Stimulated activated memory B cell treated with anti-CD40 and anti-IgM and Interleukin-4, amounts not matched to agents 10 μg/mL and 1 μg/mL and 100 μg/mL, for 72 hours (primary cell): ENCODE measurements at regions not wholly inside any gene's neighbourhood (a gene's known extent, or its start where the extent isn't known, plus 50 kb on each side); places are given as distances from the start of the nearest gene placed in this dataset.

ENCODE experiments used
- ATAC-seq: fragments of 150-1000 bp; cut with Tn5 transposase; 2 replicates; pipeline ENCODE4 v1.10.0; 2021
- H3K27ac Mint-ChIP-seq: one replicate; pipeline ENCODE4 v1.8.0; 2022; ENCODE audit warnings: mild to moderate bottlenecking, mixed read lengths
- H3K27me3 Mint-ChIP-seq: one replicate; pipeline ENCODE4 v1.8.0; 2022; ENCODE audit warnings: mixed read lengths
- H3K36me3 Mint-ChIP-seq: one replicate; pipeline ENCODE4 v1.8.0; 2022; ENCODE audit warnings: mixed read lengths
- H3K4me1 Mint-ChIP-seq: one replicate; pipeline ENCODE4 v1.8.0; 2022; ENCODE audit warnings: mixed read lengths
- H3K4me3 Mint-ChIP-seq: one replicate; pipeline ENCODE4 v1.8.0; 2022; ENCODE audit warnings: mild to moderate bottlenecking, moderate library complexity, mixed read lengths
- H3K9me3 Mint-ChIP-seq: one replicate; pipeline ENCODE4 v1.8.0; 2022; ENCODE audit warnings: mixed read lengths

GRCh38 chr12:118682656-118683055 is 298.7 kb upstream of the SRRM4 start:
- H3K27ac Mint-ChIP-seq: no peak overlapping the region
- H3K27me3 Mint-ChIP-seq: peaks cover 11% of the 10 kb centered on the region
- ATAC-seq: peak; percentile 55
- H3K4me1 Mint-ChIP-seq: peaks cover 10% of the 10 kb centered on the region
- no peak overlapping the region for H3K4me3 Mint-ChIP-seq
- no peaks in the 10 kb centered on the region for H3K36me3 Mint-ChIP-seq
- H3K9me3 Mint-ChIP-seq: peaks cover 7% of the 10 kb centered on the region

DNA sequence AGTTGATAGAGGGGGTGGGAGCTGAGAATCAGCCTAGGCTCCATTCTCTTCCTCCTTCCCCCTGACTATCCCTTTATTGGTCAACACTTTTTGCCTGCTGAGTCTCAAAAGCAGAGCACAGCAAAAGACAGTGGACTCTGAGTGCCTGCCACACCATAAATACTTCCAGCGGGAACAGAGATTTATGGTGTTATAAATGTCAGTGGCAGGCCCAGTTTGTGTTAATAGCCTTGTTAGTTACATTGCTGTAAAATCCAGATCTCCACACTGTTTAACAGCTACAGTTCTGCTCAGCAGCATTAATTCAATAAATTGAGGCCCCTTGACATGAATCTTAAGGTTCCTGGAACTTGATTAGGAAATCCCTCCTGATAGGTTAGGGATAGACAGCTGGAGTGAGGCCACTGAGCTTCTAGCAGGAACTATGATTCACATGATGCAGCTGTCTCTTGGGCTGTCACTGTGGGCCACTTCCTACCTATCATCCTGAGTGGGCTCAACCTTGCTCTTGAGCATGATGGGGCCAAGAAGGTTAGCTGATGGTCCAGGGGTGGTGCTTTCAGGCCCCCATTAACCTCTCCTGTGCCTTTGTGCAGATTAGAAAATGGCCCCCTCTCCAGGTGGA is 295.2 kb upstream of the SRRM4 start:
- no peak for ATAC-seq
- no peak overlapping the region for H3K27ac Mint-ChIP-seq
- peaks cover 10% of the 10 kb centered on the region for H3K4me1 Mint-ChIP-seq
- H3K9me3 Mint-ChIP-seq: peaks cover 7% of the 10 kb centered on the region
- H3K36me3 Mint-ChIP-seq: no peaks in the 10 kb centered on the region
- H3K4me3 Mint-ChIP-seq: no peak overlapping the region
- H3K27me3 Mint-ChIP-seq: no peaks in the 10 kb centered on the region

GRCh38 chr12:118689793-118690192 is 291.5 kb upstream of the SRRM4 start:
- H3K4me3 Mint-ChIP-seq: no peak overlapping the region

DNA sequence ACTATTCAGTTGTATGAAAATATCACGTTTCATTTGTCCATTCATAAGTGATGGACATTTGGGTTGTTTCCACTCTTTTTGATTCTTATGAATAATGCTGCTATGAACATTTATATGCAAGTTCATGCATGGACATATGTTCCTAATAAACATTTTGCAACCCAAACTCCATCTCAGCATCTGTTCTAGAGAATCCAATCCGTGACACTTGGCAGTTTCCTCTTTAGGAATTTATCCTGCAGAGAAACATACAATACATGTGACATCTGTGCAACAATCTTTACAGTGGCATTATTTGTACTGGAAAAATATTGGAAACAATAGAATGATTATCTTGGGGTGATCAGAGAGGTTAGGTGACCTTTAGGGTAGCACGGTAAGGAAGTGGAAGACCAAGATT is 290.8 kb upstream of the SRRM4 start:
- no peak overlapping the region for H3K4me3 Mint-ChIP-seq
- H3K27me3 Mint-ChIP-seq: no peaks in the 10 kb centered on the region
- H3K36me3 Mint-ChIP-seq: no peaks in the 10 kb centered on the region
- no peak for ATAC-seq
- no peak overlapping the region for H3K27ac Mint-ChIP-seq
- peaks cover 5% of the 10 kb centered on the region for H3K9me3 Mint-ChIP-seq
- H3K4me1 Mint-ChIP-seq: no peaks in the 10 kb centered on the region

More at GRCh38 chr12:118689793-118690192, 291.5 kb upstream of the SRRM4 start:
- Mint-ChIP-seq H3K9me3 (peaks cover 6% of the 10 kb centered on the region), H3K36me3 (no peaks in the 10 kb centered on the region), H3K4me1 (no peaks in the 10 kb centered on the region), H3K27me3 (no peaks in the 10 kb centered on the region), H3K27ac (no peak overlapping the region)
- ATAC-seq: no peak

GRCh38 chr12:118694128-118694775 is 287.1 kb upstream of the SRRM4 start:
- Mint-ChIP-seq H3K27me3 (no peaks in the 10 kb centered on the region), H3K27ac (no peak overlapping the region), H3K36me3 (no peaks in the 10 kb centered on the region), H3K9me3 (peaks cover 8% of the 10 kb centered on the region), H3K4me1 (no peaks in the 10 kb centered on the region), H3K4me3 (no peak overlapping the region)
- no peak for ATAC-seq

DNA sequence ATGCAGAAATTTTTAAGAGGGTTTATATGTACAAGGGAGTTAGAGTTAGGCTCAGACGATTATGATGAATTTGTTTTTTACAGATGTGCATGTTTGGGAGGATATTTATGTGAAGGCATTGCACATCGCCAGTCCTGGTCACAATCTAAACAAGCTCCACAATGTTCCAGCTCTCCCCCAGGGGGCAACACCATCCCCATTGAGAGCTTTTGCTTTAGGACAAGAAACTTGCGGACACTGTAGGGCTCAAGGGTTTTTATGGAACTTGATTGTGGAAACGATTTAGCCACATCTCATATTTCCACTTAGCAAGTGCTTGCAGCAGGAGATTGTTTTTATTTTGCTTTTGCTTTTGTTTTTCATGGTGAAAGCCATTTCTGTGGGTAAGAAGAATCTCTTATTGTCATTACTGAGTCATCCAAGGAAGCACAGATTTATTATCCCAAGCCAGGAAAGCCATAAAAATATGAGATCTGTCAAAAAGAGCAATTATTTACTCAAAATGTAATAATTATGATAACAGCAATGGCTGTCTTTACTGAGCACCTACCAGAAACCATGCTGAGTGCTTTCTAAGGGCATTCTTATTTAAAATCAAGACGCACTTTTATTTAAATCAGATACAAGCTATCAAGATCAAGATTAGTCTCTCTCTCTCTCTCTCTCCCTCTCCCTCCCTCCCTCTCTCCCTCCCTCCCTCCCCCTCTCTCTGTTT is 276.7 kb upstream of the SRRM4 start:
- H3K9me3 Mint-ChIP-seq: peaks cover 17% of the 10 kb centered on the region

DNA sequence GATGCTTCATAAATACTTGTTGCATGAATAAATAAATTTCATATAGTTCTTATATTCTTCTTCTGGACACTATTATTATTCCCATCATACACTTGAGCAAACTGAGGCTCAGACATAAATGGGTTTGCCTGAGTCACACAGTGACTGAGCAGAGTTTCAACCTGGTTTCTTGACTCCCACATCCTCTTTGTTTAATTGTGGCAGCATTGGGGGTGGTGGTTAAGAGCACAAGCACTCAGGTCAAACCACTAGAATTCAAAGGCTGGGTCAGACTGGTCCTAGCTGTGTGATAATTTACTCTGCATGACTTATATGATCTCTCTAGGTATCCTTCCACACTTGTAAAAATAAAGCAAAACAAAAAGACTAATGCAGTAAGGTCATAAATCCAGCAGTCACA is 274.9 kb upstream of the SRRM4 start:
- peaks cover 17% of the 10 kb centered on the region for H3K9me3 Mint-ChIP-seq
- H3K27me3 Mint-ChIP-seq: no peaks in the 10 kb centered on the region
- ATAC-seq: no peak
- no peak overlapping the region for H3K27ac Mint-ChIP-seq
- no peaks in the 10 kb centered on the region for H3K36me3 Mint-ChIP-seq
- no peak overlapping the region for H3K4me3 Mint-ChIP-seq
- no peaks in the 10 kb centered on the region for H3K4me1 Mint-ChIP-seq

More for the DNA sequence above, 276.7 kb upstream of the SRRM4 start:
- H3K4me1 Mint-ChIP-seq: no peaks in the 10 kb centered on the region
- no peak for ATAC-seq
- no peaks in the 10 kb centered on the region for H3K36me3 Mint-ChIP-seq
- H3K4me3 Mint-ChIP-seq: no peak overlapping the region
- H3K27me3 Mint-ChIP-seq: no peaks in the 10 kb centered on the region
- no peak overlapping the region for H3K27ac Mint-ChIP-seq

DNA sequence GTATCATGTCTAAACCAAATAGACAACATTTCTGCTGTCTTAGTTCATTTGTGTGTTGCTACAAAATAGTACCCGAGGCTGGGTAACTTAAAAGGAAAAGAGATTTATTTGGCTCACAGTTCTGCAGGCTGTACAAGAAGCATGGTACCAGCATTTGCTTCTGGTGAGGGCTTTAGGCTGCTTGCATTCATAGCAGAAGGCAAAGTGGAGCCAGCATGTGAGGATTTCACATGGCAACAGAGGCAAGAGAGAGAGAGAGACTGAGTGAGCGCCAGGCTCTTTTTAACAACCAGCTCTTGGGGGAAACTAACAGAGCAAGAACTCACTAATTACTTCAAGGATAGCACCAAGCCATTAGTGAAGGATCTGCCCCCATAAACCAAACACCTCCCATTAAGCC is 271.4 kb upstream of the SRRM4 start:
- Mint-ChIP-seq H3K4me1 (no peaks in the 10 kb centered on the region), H3K4me3 (no peak overlapping the region), H3K27me3 (no peaks in the 10 kb centered on the region)

GRCh38 chr12:118711185-118711584 is 270.2 kb upstream of the SRRM4 start:
- no peaks in the 10 kb centered on the region for H3K27me3 Mint-ChIP-seq

More for the DNA sequence above, 271.4 kb upstream of the SRRM4 start:
- Mint-ChIP-seq H3K9me3 (peaks cover 17% of the 10 kb centered on the region), H3K27ac (no peak overlapping the region), H3K36me3 (no peaks in the 10 kb centered on the region)
- no peak for ATAC-seq

GRCh38 chr12:118714051-118714460 is 267.3 kb upstream of the SRRM4 start:
- Mint-ChIP-seq H3K4me1 (no peaks in the 10 kb centered on the region), H3K27ac (no peak overlapping the region), H3K4me3 (no peak overlapping the region), H3K36me3 (no peaks in the 10 kb centered on the region), H3K9me3 (peaks cover 4% of the 10 kb centered on the region), H3K27me3 (no peaks in the 10 kb centered on the region)
- no peak for ATAC-seq

More at GRCh38 chr12:118711185-118711584, 270.2 kb upstream of the SRRM4 start:
- Mint-ChIP-seq H3K4me3 (no peak overlapping the region), H3K36me3 (no peaks in the 10 kb centered on the region), H3K9me3 (peaks cover 21% of the 10 kb centered on the region), H3K27ac (no peak overlapping the region), H3K4me1 (no peaks in the 10 kb centered on the region)
- ATAC-seq: no peak

- no peak overlapping the region for H3K4me3 Mint-ChIP-seq
- peaks cover 4% of the 10 kb centered on the region for H3K9me3 Mint-ChIP-seq
- H3K36me3 Mint-ChIP-seq: no peaks in the 10 kb centered on the region
- H3K4me1 Mint-ChIP-seq: no peaks in the 10 kb centered on the region
- H3K27ac Mint-ChIP-seq: no peak overlapping the region
- no peaks in the 10 kb centered on the region for H3K27me3 Mint-ChIP-seq
- no peak for ATAC-seq
These were observed 266.8 kb upstream of the SRRM4 start for GRCh38 chr12:118714500-118714899.

- no peak overlapping the region for H3K4me3 Mint-ChIP-seq
- ATAC-seq: no peak
- H3K36me3 Mint-ChIP-seq: no peaks in the 10 kb centered on the region
These were observed 265.7 kb upstream of the SRRM4 start for GRCh38 chr12:118715647-118716046.

GRCh38 chr12:118727196-118727978 is 254.0 kb upstream of the SRRM4 start:
- Mint-ChIP-seq H3K9me3 (peaks cover 6% of the 10 kb centered on the region), H3K36me3 (no peaks in the 10 kb centered on the region), H3K27ac (no peak overlapping the region), H3K4me3 (no peak overlapping the region), H3K27me3 (no peaks in the 10 kb centered on the region), H3K4me1 (no peaks in the 10 kb centered on the region)
- ATAC-seq: no peak

More at GRCh38 chr12:118715647-118716046, 265.7 kb upstream of the SRRM4 start:
- peaks cover 1% of the 10 kb centered on the region for H3K27me3 Mint-ChIP-seq
- no peak overlapping the region for H3K27ac Mint-ChIP-seq
- no peaks in the 10 kb centered on the region for H3K4me1 Mint-ChIP-seq
- peaks cover 7% of the 10 kb centered on the region for H3K9me3 Mint-ChIP-seq

DNA sequence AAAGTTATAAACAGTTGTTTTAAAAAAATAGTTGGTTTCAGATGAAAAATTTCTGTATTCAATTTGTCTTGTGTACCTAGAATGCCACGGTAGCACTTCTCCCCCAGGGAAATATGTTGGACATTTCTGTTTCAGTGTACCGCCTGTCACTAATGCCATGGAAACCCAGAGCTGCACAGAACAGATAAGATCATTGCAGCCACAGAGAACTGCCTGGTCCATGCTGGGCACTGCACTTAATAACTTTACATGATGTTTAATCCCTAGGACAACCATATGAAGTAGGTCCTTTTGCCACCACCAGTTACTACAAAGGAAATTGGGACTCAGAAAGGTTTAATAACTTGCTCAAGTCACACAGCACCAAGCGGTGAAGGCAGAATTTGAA is 253.4 kb upstream of the SRRM4 start:
- H3K27ac Mint-ChIP-seq: no peak overlapping the region

GRCh38 chr12:118734266-118734665 is 247.1 kb upstream of the SRRM4 start:
- Mint-ChIP-seq H3K4me3 (no peak overlapping the region), H3K4me1 (no peaks in the 10 kb centered on the region), H3K27ac (no peak overlapping the region), H3K27me3 (no peaks in the 10 kb centered on the region), H3K36me3 (no peaks in the 10 kb centered on the region), H3K9me3 (peaks cover 6% of the 10 kb centered on the region)
- no peak for ATAC-seq

More for the DNA sequence above, 253.4 kb upstream of the SRRM4 start:
- Mint-ChIP-seq H3K27me3 (no peaks in the 10 kb centered on the region), H3K9me3 (peaks cover 6% of the 10 kb centered on the region), H3K4me3 (no peak overlapping the region), H3K36me3 (no peaks in the 10 kb centered on the region), H3K4me1 (no peaks in the 10 kb centered on the region)
- no peak for ATAC-seq
